NCI-H1092 treated with DMSO at 0.1 percent for 48 hours (cell line): ENCODE measurements at regions not wholly inside any gene's neighbourhood (a gene's known extent, or its start where the extent isn't known, plus 50 kb on each side); places are given as distances from the start of the nearest gene placed in this dataset.

Experiments
- DNase-seq: peaks from one replicate; lab custom pipeline; 2025; lab: John Stamatoyannopoulos, UW

- no peak for DNase-seq
These were observed 283.1 kb downstream of the COG6 start for GRCh38 chr13:39938596-39938995.

DNA sequence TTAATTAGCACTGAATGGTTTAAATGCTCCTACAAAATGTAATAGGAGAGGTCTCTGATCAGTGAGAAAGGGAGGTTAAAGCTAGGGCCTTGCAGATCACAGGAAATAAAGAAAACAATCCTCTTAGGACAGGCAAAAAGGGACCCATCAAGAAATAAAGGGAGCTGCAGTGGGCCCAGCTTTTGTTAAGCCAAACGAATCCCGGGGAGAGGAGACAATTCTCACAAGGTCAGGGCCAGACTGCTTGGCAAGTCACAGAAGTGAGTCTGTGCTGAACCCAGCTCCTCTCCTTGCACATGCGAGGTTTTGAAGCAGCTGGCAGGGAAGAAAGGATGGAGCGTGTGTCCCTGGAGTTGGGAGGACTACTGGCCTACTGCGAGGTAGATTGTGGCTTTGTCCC lies 285.8 kb downstream of the COG6 start:
- no peak for DNase-seq

GRCh38 chr13:39941911-39942551 lies 286.6 kb downstream of the COG6 start:
- no peak for DNase-seq

- peak; percentile 49 for DNase-seq
These were observed 287.3 kb downstream of the COG6 start for GRCh38 chr13:39942552-39943273.

GRCh38 chr13:39943711-39944110 lies 288.2 kb downstream of the COG6 start:
- no peak for DNase-seq

DNA sequence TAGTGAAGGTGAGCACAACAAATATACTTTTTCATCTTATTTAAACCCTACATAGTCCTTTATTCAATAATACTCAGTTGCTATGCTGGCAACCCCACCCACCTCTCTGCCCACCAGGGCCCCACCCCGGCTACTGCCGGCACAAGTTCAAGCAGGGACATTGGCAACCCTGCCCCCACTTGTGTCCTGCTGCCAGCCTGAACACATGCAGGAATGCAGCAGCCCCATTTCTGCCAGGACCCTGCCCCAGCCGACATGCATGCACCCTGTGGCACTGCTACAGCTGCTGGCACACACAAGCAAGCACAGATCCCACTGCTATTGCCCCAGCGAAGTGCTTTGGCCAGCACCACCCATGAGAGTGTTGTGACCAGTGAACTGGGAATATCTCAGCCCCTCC lies 289.8 kb downstream of the COG6 start:
- no peak for DNase-seq

GRCh38 chr13:39946769-39947168 lies 291.3 kb downstream of the COG6 start:
- no peak for DNase-seq

DNA sequence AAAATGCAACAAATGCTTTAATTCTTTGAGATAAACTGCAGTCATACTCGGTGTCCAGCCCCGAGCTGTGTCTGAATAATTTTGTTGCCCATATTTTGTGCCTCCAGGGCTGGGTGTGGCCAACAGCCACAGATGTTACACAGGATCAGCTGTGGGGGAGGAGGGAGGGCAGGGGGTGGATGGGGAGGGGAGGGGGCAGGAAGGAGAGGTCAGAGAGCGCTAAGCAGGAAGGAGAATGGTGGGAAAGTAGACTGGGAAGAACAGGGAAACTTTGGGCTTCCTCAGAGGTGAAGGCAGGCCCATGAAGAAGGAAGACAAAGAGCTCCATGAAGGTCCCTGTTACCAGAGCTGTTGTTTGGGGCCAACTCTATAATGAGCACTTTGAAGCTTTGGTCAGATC lies 295.8 kb downstream of the COG6 start:
- no peak for DNase-seq

GRCh38 chr13:39952249-39953233 lies 297.1 kb downstream of the COG6 start:
- DNase-seq = no peak

DNA sequence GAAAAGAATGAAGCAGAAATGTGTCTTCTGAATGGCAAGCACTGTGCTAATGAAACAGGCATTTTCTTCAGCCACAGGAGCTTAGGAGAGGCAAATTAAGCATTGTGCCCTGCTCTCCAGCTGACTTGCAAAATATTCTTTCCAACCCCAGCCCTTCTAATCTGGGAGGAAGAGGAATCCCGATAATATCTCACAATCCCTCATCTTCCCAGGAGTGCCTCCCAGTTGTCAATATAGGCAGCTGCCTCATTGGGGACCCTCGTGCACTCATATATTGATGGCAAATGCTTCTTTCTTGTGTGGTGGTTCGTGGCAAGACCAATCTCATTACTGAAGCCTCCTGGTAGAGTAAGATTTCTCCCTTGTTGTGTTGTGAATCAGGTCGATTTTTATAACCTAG lies 299.0 kb downstream of the COG6 start:
- DNase-seq = no peak

GRCh38 chr13:39955560-39955959 lies 300.1 kb downstream of the COG6 start:
- DNase-seq = no peak

DNA sequence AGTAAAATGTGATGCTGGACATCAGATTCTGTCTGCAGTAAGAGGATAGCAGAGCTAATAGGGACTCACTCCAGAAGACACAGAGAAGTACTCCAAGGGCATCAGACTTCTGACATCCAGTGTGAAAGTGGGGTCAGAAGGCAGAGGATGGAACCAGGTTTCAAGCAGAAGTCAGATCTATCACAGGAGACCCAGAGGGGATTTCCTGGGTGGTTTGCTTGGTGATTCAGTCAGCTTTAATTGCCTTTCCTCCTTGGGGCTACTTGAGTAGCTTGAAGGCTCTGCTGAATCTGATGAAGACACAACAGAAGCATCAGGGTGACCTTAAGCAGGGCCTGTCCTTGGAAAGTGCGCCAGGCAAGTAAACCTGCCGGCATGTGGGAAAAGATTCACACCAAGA lies 300.6 kb downstream of the COG6 start:
- DNase-seq = no peak

DNA sequence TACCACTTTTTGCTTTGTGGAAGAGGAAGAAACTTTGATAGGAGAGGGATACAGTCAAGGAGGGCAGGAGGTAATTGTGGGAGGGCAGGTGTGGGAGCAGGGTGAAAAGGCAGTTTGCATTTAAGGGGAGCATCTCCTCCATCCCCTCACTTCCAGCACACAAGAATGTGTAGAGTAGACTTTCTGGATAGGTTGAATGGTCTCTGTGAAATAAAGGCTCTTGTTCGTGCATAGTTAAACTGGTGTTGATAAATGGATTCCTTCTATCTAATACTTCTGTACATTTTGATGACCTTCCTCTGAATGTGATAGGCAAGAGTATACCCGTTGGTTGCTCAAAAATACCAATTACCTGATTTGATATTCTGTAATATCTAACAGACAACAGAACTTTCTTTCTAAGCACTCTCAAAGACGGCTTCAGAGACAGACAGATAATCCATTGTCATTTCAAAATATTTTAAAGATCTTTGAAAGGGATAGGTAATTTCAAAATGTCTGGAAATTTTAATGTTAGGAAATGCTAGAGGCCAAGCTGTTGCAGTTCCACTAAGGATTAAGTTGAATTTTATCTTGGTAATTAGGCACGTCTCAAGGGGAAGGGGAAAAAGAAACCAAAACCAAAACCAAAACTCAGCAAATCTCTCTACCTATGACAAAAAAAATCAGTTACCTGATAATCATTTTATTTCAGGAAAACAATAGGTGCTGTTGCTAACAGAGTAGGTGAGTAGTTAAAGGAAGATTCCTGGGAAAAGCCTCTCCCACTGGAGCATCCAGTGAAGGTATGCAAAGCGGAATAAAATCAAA lies 302.6 kb downstream of the COG6 start:
- DNase-seq = no peak

- no peak for DNase-seq
These were observed 304.2 kb downstream of the COG6 start for GRCh38 chr13:39959497-39960144.

DNA sequence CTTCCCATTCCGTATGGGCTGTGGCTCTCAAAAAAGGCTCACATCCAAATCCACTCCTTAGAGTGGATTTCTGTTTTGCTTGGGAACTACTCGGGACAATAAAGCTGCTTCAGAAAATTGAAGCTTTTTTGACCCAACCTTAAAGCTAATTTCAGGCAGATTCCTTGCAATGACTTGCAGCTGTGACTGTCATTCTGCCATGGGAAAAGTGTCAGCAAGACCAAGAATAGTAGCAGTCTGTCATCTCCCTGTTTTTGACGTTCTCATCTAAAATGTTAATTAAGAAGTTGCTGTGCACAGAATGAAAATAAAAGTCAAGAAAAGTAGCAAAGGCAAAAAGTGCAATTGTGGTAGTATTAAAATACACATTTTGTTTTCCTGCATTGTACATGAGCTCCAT lies 304.7 kb downstream of the COG6 start:
- DNase-seq = no peak

- no peak for DNase-seq
These were observed 305.6 kb downstream of the COG6 start for GRCh38 chr13:39961036-39961435.

DNA sequence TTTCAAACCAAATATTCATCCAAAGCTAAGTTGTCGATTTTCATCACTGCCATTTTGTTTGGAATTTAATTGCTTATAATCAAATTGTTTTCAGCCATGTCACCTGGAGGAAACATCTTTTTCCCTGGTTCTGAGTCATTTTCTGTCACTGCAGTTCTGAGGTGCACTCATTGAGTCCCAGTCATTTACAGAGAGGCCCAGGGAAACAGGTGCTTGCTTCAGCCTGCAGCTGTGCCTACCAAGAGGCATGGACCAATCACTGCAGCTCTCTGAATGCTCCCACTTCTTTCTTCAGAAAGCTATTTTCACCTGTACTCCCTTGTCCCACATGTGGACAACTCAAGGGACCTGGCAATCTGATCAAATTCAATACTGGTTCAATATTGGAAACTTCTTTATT lies 308.1 kb downstream of the COG6 start:
- DNase-seq = no peak

GRCh38 chr13:39965309-39965708 lies 309.8 kb downstream of the COG6 start:
- no peak for DNase-seq

DNA sequence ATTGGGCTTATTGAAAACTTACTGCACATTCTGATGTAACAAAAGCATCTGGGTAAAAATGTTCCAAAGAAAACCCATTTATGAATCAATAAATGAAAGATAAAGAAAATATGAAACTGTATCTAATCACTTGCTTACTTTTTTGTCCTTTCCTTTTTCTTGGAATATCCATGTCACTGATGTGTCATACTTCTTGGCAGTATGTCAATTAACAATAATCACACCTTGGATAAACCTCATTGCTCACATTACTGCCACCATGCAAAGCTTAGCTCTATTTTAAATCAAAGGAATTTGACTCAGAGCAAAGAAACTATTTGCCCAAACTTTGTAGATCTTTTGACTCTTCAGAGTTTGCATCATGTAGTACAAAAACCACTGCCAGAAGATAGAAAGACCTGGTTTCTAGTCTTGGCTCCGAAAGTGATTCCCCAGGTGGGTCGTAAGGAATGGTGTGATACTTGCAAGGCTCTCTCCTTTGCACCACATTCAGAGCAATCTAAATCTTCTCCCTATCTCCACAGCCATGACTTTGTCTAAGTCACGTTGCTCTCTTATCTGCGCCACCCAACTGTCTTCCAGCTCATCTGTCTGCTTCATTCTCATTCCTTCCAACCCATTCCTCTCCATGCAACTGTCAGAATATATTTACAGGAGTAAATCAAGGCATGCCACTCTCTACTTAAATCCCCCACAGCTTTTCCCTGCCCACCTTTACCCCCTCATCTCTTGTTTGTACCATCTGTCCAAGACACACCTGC lies 311.9 kb downstream of the COG6 start:
- no peak for DNase-seq

- no peak for DNase-seq
These were observed 313.4 kb downstream of the COG6 start for GRCh38 chr13:39968646-39969475.
